GM18858 (cell line): ENCODE measurements at regions not wholly inside any gene's neighbourhood (a gene's known extent, or its start where the extent isn't known, plus 50 kb on each side); places are given as distances from the start of the nearest gene placed in this dataset.
"Not testable (repeated sequence)": the region's sequence is repeated elsewhere in the genome, so short reads cannot be mapped to it uniquely, and the experiment has no call there.

Experiments used
- ATAC-seq: cut with Tn5 transposase; IDR thresholded peaks from one replicate; pipeline ENCODE4 v1.9.1; 2021; ENCODE audit not compliant: unreplicated experiment

GRCh38 chr12:124159655-124160054 is 135.2 kb upstream of the RFLNA start:
- ATAC-seq, result no peak

GRCh38 chr12:124160097-124160756 is 134.7 kb upstream of the RFLNA start:
- ATAC-seq, result no peak

GRCh38 chr12:124161402-124161801 is 133.5 kb upstream of the RFLNA start:
- not testable (repeated sequence) for ATAC-seq

- no peak for ATAC-seq
Observed at GRCh38 chr12:124162151-124163110, 132.5 kb upstream of the RFLNA start.

- ATAC-seq, result no peak
Observed at GRCh38 chr12:124165695-124166094, 129.2 kb upstream of the RFLNA start.

- no peak for ATAC-seq
Observed at GRCh38 chr12:124167141-124167540, 127.8 kb upstream of the RFLNA start.

GRCh38 chr12:124168016-124168786 is 126.7 kb upstream of the RFLNA start:
- no peak for ATAC-seq

- ATAC-seq, result no peak
Observed at GRCh38 chr12:124169577-124170284, 125.2 kb upstream of the RFLNA start.

- ATAC-seq, result no peak
Observed at GRCh38 chr12:124170760-124171159, 124.1 kb upstream of the RFLNA start.

GRCh38 chr12:124171231-124171979 is 123.5 kb upstream of the RFLNA start:
- no peak for ATAC-seq

GRCh38 chr12:124172636-124173035 is 122.3 kb upstream of the RFLNA start:
- no peak for ATAC-seq

- no peak for ATAC-seq
Observed at GRCh38 chr12:124173692-124174091, 121.2 kb upstream of the RFLNA start.

- no peak for ATAC-seq
Observed at GRCh38 chr12:124174451-124175348, 120.2 kb upstream of the RFLNA start.

- ATAC-seq, result no peak
Observed at GRCh38 chr12:124175704-124176103, 119.2 kb upstream of the RFLNA start.

GRCh38 chr12:124177276-124177950 is 117.5 kb upstream of the RFLNA start:
- ATAC-seq, result no peak

- no peak for ATAC-seq
Observed at GRCh38 chr12:124177951-124178316, 117.0 kb upstream of the RFLNA start.

GRCh38 chr12:124179936-124180607 is 114.8 kb upstream of the RFLNA start:
- no peak for ATAC-seq

- no peak for ATAC-seq
Observed at GRCh38 chr12:124183172-124183571, 111.7 kb upstream of the RFLNA start.
